Stimulated activated naive B cell treated with anti-CD40 and anti-IgM and Interleukin-4, amounts not matched to agents 10 μg/mL and 1 μg/mL and 100 μg/mL, for 72 hours (primary cell): ENCODE measurements at regions not wholly inside any gene's neighbourhood (a gene's known extent, or its start where the extent isn't known, plus 50 kb on each side); places are given as distances from the start of the nearest gene placed in this dataset.

Experiments
- ATAC-seq, 2 donors: fragments of 150-1000 bp; cut with Tn5 transposase; replicated peaks; 2 replicates each; pipeline ENCODE4 v1.10.0; 2021; ENCODE audit warnings: moderate library complexity in 1 of 2
- DNase-seq: peaks from one replicate; pipeline ENCODE4 v3.0.0; 2021
- H3K27ac Mint-ChIP-seq: one replicate; pipeline ENCODE4 v1.8.0; 2022; ENCODE audit warnings: mild to moderate bottlenecking, mixed read lengths
- H3K27me3 Mint-ChIP-seq, 2 donors: one replicate each; pipeline ENCODE4 v1.8.0; 2022; ENCODE audit warnings: mixed read lengths in 2 of 2
- H3K36me3 Mint-ChIP-seq, 2 donors: one replicate each; pipeline ENCODE4 v1.8.0; 2022; ENCODE audit warnings: mixed read lengths in 2 of 2, mild to moderate bottlenecking in 1 of 2
- H3K4me1 Mint-ChIP-seq, 2 donors: one replicate each; pipeline ENCODE4 v1.8.0; 2022; ENCODE audit warnings: mixed read lengths in 2 of 2, mild to moderate bottlenecking in 1 of 2
- H3K4me3 Mint-ChIP-seq, 2 donors: one replicate each; pipeline ENCODE4 v1.8.0; 2022; ENCODE audit warnings: mild to moderate bottlenecking in 2 of 2, mixed read lengths in 2 of 2, moderate library complexity in 1 of 2
- H3K9me3 Mint-ChIP-seq, 2 donors: one replicate each; pipeline ENCODE4 v1.8.0; 2022; ENCODE audit warnings: mixed read lengths in 2 of 2, mild to moderate bottlenecking in 1 of 2

- no peaks in the 10 kb centered on the region for H3K36me3 Mint-ChIP-seq
- H3K27ac Mint-ChIP-seq: no peak overlapping the region
- H3K4me1 Mint-ChIP-seq: peaks cover 3 to 6% of the 10 kb centered on the region in 2 donors
- H3K9me3 Mint-ChIP-seq: no peaks in the 10 kb centered on the region
- ATAC-seq (no peak), DNase-seq (no peak)
- no peak overlapping the region for H3K4me3 Mint-ChIP-seq
- H3K27me3 Mint-ChIP-seq: peaks cover 22 to 23% of the 10 kb centered on the region in 2 donors
Measured at GRCh38 chr18:45250479-45250878, 364.8 kb upstream of the SLC14A2 start.

GRCh38 chr18:45251236-45251635 is 364.0 kb upstream of the SLC14A2 start:
- H3K4me3 Mint-ChIP-seq: no peak overlapping the region
- peaks cover 25 to 26% of the 10 kb centered on the region in 2 donors for H3K27me3 Mint-ChIP-seq
- peaks cover 3 to 6% of the 10 kb centered on the region in 2 donors for H3K4me1 Mint-ChIP-seq
- no peak for ATAC-seq
- H3K9me3 Mint-ChIP-seq: no peaks in the 10 kb centered on the region
- H3K36me3 Mint-ChIP-seq: no peaks in the 10 kb centered on the region
- no peak overlapping the region for H3K27ac Mint-ChIP-seq
- no peak for DNase-seq

DNA sequence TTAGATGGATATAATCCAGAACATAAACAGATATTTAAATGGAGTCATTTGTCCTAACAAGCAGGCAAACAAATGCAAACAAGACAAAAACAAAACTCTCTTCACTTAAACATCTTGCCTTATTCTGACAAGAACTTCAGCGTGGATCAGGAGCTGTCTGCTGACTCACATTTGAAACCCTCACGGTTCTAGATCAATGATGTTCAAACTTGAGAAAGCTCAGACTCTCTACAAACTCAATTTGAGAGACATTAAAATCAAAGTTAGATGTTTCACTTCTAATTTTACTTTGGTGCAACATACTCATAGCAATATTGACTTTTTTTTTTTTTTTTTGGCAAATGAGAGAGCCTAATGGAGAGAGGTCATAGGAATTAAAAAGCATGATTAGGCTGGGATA is 362.8 kb upstream of the SLC14A2 start:
- DNase-seq (no peak), ATAC-seq (no peak)
- H3K9me3 Mint-ChIP-seq: no peaks in the 10 kb centered on the region
- no peak overlapping the region for H3K4me3 Mint-ChIP-seq
- H3K36me3 Mint-ChIP-seq: no peaks in the 10 kb centered on the region
- peaks cover 26 to 27% of the 10 kb centered on the region in 2 donors for H3K27me3 Mint-ChIP-seq
- H3K4me1 Mint-ChIP-seq: peaks cover 3 to 6% of the 10 kb centered on the region in 2 donors
- H3K27ac Mint-ChIP-seq: no peak overlapping the region

GRCh38 chr18:45253056-45253565 is 362.2 kb upstream of the SLC14A2 start:
- Mint-ChIP-seq H3K4me1 (peaks cover 3 to 6% of the 10 kb centered on the region in 2 donors), H3K27me3 (peaks cover 20 to 21% of the 10 kb centered on the region in 2 donors), H3K9me3 (no peaks in the 10 kb centered on the region), H3K27ac (no peak overlapping the region), H3K36me3 (no peaks in the 10 kb centered on the region), H3K4me3 (no peak overlapping the region)
- DNase-seq: no peak
- ATAC-seq: no peak

DNA sequence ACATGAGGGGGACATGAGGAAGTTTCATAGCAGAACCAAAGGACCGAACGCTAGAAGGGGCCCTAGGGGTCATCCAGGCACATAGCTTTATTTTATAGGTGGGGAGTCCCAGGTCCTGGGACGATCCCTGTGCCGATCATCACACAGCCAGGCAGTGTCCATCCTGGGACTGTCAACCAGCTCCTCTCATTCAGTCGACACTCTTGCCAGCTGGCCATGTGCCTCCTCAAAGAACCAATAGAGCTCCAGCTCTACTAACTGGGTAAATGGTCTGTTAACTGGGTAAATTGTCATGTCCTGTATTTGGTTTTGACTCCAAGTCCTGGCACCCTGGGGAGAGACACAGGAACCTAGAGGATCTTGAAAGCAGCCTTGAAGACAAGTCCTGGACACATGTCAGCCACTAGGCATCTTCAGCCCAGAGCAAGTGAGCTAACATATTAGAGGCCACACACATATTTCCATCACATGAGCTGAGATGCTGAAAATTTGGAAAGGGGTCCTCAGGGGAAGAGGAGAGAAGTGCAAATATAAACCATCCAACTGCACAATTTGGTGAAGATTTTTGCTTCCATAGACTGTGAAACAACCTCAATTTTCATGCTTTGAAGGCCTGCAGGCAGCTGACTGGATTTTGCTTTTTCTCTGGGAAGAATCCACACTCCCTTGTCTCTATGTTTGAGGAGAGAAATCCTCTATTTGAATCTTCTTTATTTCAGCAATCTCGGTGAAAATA is 361.1 kb upstream of the SLC14A2 start:
- Mint-ChIP-seq H3K9me3 (no peaks in the 10 kb centered on the region), H3K4me1 (peaks cover 3 to 6% of the 10 kb centered on the region in 2 donors), H3K36me3 (no peaks in the 10 kb centered on the region), H3K4me3 (no peak overlapping the region), H3K27me3 (peaks cover 21 to 25% of the 10 kb centered on the region in 2 donors), H3K27ac (no peak overlapping the region)
- no peak for DNase-seq
- ATAC-seq: no peak

- H3K36me3 Mint-ChIP-seq: no peaks in the 10 kb centered on the region
- H3K4me3 Mint-ChIP-seq: no peak overlapping the region
- DNase-seq (no peak), ATAC-seq (no peak)
- peaks cover 3 to 6% of the 10 kb centered on the region in 2 donors for H3K4me1 Mint-ChIP-seq
- H3K27me3 Mint-ChIP-seq: peaks cover 16 to 28% of the 10 kb centered on the region in 2 donors
- H3K27ac Mint-ChIP-seq: no peak overlapping the region
- no peaks in the 10 kb centered on the region for H3K9me3 Mint-ChIP-seq
Measured at GRCh38 chr18:45254709-45255082, 360.6 kb upstream of the SLC14A2 start.

- Mint-ChIP-seq H3K4me1 (peaks cover 2 to 3% of the 10 kb centered on the region in 2 donors), H3K27me3 (peaks cover 15 to 24% of the 10 kb centered on the region in 2 donors), H3K4me3 (no peak overlapping the region), H3K36me3 (no peaks in the 10 kb centered on the region), H3K9me3 (peaks cover 1 to 2% of the 10 kb centered on the region in 2 donors), H3K27ac (no peak overlapping the region)
- no peak for DNase-seq
- no peak for ATAC-seq
Measured at GRCh38 chr18:45255197-45255890, 359.9 kb upstream of the SLC14A2 start.

- DNase-seq (no peak), ATAC-seq (no peak)
- H3K4me3 Mint-ChIP-seq: no peak overlapping the region
- no peaks in the 10 kb centered on the region for H3K36me3 Mint-ChIP-seq
- peaks cover 1 to 4% of the 10 kb centered on the region in 2 donors for H3K9me3 Mint-ChIP-seq
- H3K27me3 Mint-ChIP-seq: peaks cover 5 to 16% of the 10 kb centered on the region in 2 donors
- H3K4me1 Mint-ChIP-seq: no peaks in the 10 kb centered on the region
- no peak overlapping the region for H3K27ac Mint-ChIP-seq
Measured at GRCh38 chr18:45260125-45260524, 355.2 kb upstream of the SLC14A2 start.

GRCh38 chr18:45266023-45266422 is 349.3 kb upstream of the SLC14A2 start:
- Mint-ChIP-seq H3K9me3 (no peaks in the 10 kb centered on the region), H3K27ac (no peak overlapping the region), H3K36me3 (no peaks in the 10 kb centered on the region), H3K4me3 (no peak overlapping the region), H3K4me1 (no peaks in the 10 kb centered on the region), H3K27me3 (peaks cover 12 to 13% of the 10 kb centered on the region in 2 donors)
- ATAC-seq: no peak
- DNase-seq: no peak

- ATAC-seq: no peak
- Mint-ChIP-seq H3K4me1 (no peaks in the 10 kb centered on the region), H3K36me3 (no peaks in the 10 kb centered on the region), H3K9me3 (peaks cover 0 to 3% of the 10 kb centered on the region in 2 donors), H3K27ac (no peak overlapping the region), H3K4me3 (no peak overlapping the region), H3K27me3 (peaks cover 13 to 16% of the 10 kb centered on the region in 2 donors)
- no peak for DNase-seq
Measured at GRCh38 chr18:45267622-45268021, 347.7 kb upstream of the SLC14A2 start.

DNA sequence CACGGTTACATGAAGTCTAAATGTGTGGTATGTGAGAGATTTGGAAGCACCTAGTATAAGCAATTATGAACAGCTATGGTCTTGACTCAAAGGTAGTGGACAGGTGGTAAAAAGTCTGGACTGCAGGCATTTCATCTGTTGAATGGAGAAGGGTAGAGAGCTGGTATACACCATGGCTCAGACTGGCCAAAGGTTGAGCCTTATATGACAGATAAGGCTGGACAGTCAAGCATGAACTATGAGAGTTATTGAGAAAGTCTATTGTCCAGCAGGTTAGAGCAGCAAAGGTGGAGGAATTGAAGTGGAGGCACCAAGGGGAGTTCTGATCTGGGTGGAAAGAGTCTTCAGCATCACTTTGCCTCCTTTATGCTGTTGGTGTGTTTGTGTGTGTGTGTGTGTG is 346.7 kb upstream of the SLC14A2 start:
- H3K9me3 Mint-ChIP-seq: peaks cover 0 to 3% of the 10 kb centered on the region in 2 donors
- no peak overlapping the region for H3K27ac Mint-ChIP-seq
- ATAC-seq (no peak), DNase-seq (no peak)
- no peaks in the 10 kb centered on the region for H3K4me1 Mint-ChIP-seq
- H3K4me3 Mint-ChIP-seq: no peak overlapping the region
- no peaks in the 10 kb centered on the region for H3K36me3 Mint-ChIP-seq
- peaks cover 13 to 16% of the 10 kb centered on the region in 2 donors for H3K27me3 Mint-ChIP-seq

DNA sequence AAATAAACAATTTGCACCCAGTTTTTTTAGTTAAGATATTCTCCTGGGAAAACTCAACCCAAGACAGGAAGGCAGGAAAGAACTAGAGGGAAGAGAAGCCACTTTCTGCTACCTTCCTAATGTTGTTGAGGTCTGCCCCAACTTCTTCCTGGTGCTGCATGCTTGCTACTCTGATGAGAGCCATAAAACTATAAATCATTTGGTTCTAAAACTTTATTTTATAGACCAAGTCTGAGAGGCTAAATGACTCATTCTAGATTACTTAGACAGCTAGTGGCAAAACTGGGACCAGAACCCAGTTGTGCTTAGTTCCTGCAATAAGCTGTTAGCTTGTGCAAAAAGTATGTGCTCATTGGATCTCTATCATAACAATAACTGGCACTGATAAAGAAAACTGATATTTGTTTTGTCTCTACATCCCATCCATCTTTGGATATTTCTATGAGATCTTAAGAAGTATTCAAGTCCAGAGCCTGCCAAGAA is 344.9 kb upstream of the SLC14A2 start:
- Mint-ChIP-seq H3K4me3 (no peak overlapping the region), H3K36me3 (no peaks in the 10 kb centered on the region), H3K9me3 (peaks cover 0 to 3% of the 10 kb centered on the region in 2 donors), H3K27ac (no peak overlapping the region), H3K4me1 (no peaks in the 10 kb centered on the region), H3K27me3 (peaks cover 13 to 16% of the 10 kb centered on the region in 2 donors)
- no peak for DNase-seq
- ATAC-seq: no peak

DNA sequence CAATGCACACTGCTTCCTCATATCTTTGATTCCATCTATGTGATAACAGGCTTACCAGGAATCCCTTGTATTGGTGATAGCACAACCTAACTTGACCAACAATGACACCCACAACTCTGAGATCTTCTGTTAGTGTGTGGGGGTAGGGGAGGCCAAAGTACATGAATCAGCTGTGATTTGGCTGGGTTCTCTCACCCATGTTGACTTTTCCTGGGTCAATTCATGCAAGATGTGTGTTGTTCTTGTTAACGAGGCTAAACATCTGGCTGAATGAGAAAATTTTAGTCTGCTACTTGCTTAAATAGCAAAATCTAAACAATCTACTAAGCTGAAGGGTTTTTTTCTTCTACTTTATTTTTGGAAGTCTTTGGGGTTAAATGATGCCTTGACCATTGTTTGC is 341.2 kb upstream of the SLC14A2 start:
- Mint-ChIP-seq H3K4me1 (no peaks in the 10 kb centered on the region), H3K9me3 (peaks cover 5 to 6% of the 10 kb centered on the region in 2 donors), H3K27ac (no peak overlapping the region), H3K4me3 (no peak overlapping the region), H3K36me3 (no peaks in the 10 kb centered on the region), H3K27me3 (peaks cover 4 to 5% of the 10 kb centered on the region in 2 donors)
- no peak for ATAC-seq
- DNase-seq: no peak

GRCh38 chr18:45275367-45276113 is 339.7 kb upstream of the SLC14A2 start:
- no peaks in the 10 kb centered on the region for H3K36me3 Mint-ChIP-seq
- no peak overlapping the region for H3K4me3 Mint-ChIP-seq
- H3K27me3 Mint-ChIP-seq: peaks cover 0 to 5% of the 10 kb centered on the region in 2 donors
- peaks cover 5 to 6% of the 10 kb centered on the region in 2 donors for H3K9me3 Mint-ChIP-seq
- ATAC-seq (no peak), DNase-seq (no peak)
- H3K27ac Mint-ChIP-seq: no peak overlapping the region
- H3K4me1 Mint-ChIP-seq: no peaks in the 10 kb centered on the region
